Activated naive CD8-positive, alpha-beta T cell treated with anti-CD3 and anti-CD28 coated beads, Interleukin-2, amount 10 ng/mL, durations not matched to agents 7 days and 5 days (primary cell): ENCODE measurements at regions not wholly inside any gene's neighbourhood (a gene's known extent, or its start where the extent isn't known, plus 50 kb on each side); places are given as distances from the start of the nearest gene placed in this dataset.
"Not testable (repeated sequence)": the region's sequence is repeated elsewhere in the genome, so short reads cannot be mapped to it uniquely, and the experiment has no call there.

ENCODE experiments used
- ATAC-seq: fragments of 150-1000 bp; cut with Tn5 transposase; one replicate; pipeline ENCODE4 v1.10.0; 2021; ENCODE audit warnings: low read depth, moderate library complexity
- POLR2A ChIA-PET: fragments of 350-600 bp; sonication (Branson Sonifier 250); formaldehyde crosslinking; loops from one replicate; lab custom pipeline; 2021; ENCODE audit warnings: antibody characterized with exemption; lab: Charles Lee
- DNase-seq: peaks from one replicate; pipeline ENCODE4 v3.0.0; 2021
- H3K27ac Mint-ChIP-seq: one replicate; pipeline ENCODE4 v1.8.0; 2022; ENCODE audit warnings: mild to moderate bottlenecking, mixed read lengths
- H3K27me3 Mint-ChIP-seq: one replicate; pipeline ENCODE4 v1.8.0; 2022; ENCODE audit warnings: mild to moderate bottlenecking, moderate library complexity, mixed read lengths
- H3K36me3 Mint-ChIP-seq: one replicate; pipeline ENCODE4 v1.8.0; 2021; ENCODE audit warnings: mild to moderate bottlenecking, mixed read lengths
- H3K4me1 Mint-ChIP-seq: one replicate; pipeline ENCODE4 v1.8.0; 2021; ENCODE audit warnings: mixed read lengths
- H3K4me3 Mint-ChIP-seq: one replicate; pipeline ENCODE4 v1.8.0; 2022; ENCODE audit warnings: mild to moderate bottlenecking, moderate library complexity, mixed read lengths
- H3K9me3 Mint-ChIP-seq: one replicate; pipeline ENCODE4 v1.8.0; 2021; ENCODE audit warnings: mixed read lengths

GRCh38 chr15:100770661-100771584 lies 108.7 kb upstream of the ALDH1A3 start:
- ATAC-seq: no peak

GRCh38 chr15:100771746-100772145 lies 107.9 kb upstream of the ALDH1A3 start:
- Mint-ChIP-seq H3K27ac (no peak overlapping the region), H3K4me3 (no peak overlapping the region), H3K27me3 (no peaks in the 10 kb centered on the region), H3K4me1 (no peaks in the 10 kb centered on the region), H3K36me3 (no peaks in the 10 kb centered on the region), H3K9me3 (no peaks in the 10 kb centered on the region)
- ATAC-seq (no peak), DNase-seq (no peak)
- POLR2A ChIA-PET: no interaction called here

More at GRCh38 chr15:100770661-100771584, 108.7 kb upstream of the ALDH1A3 start:
- no peak overlapping the region for H3K4me3 Mint-ChIP-seq
- no peaks in the 10 kb centered on the region for H3K9me3 Mint-ChIP-seq
- POLR2A ChIA-PET: no interaction called here
- no peaks in the 10 kb centered on the region for H3K27me3 Mint-ChIP-seq
- no peaks in the 10 kb centered on the region for H3K36me3 Mint-ChIP-seq
- no peak overlapping the region for H3K27ac Mint-ChIP-seq
- no peaks in the 10 kb centered on the region for H3K4me1 Mint-ChIP-seq
- no peak for DNase-seq

- POLR2A ChIA-PET: no interaction called here
- H3K9me3 Mint-ChIP-seq: no peaks in the 10 kb centered on the region
- no peak overlapping the region for H3K27ac Mint-ChIP-seq
- no peaks in the 10 kb centered on the region for H3K4me1 Mint-ChIP-seq
- H3K36me3 Mint-ChIP-seq: no peaks in the 10 kb centered on the region
- DNase-seq (no peak), ATAC-seq (no peak)
- H3K4me3 Mint-ChIP-seq: no peak overlapping the region
- H3K27me3 Mint-ChIP-seq: no peaks in the 10 kb centered on the region
Observed at GRCh38 chr15:100772478-100772877, 107.2 kb upstream of the ALDH1A3 start.

GRCh38 chr15:100772892-100773520 lies 106.6 kb upstream of the ALDH1A3 start:
- POLR2A ChIA-PET: no interaction called here
- Mint-ChIP-seq H3K27me3 (no peaks in the 10 kb centered on the region), H3K36me3 (no peaks in the 10 kb centered on the region), H3K9me3 (no peaks in the 10 kb centered on the region), H3K27ac (no peak overlapping the region), H3K4me3 (no peak overlapping the region), H3K4me1 (no peaks in the 10 kb centered on the region)
- DNase-seq: no peak
- no peak for ATAC-seq

- ATAC-seq, H3K27me3 Mint-ChIP-seq, H3K36me3 Mint-ChIP-seq, H3K27ac Mint-ChIP-seq, DNase-seq, POLR2A ChIA-PET, H3K9me3 Mint-ChIP-seq, H3K4me1 Mint-ChIP-seq, H3K4me3 Mint-ChIP-seq: not testable (repeated sequence)
Observed at GRCh38 chr15:100774044-100774443, 105.6 kb upstream of the ALDH1A3 start.

- POLR2A ChIA-PET: no interaction called here
- no peak overlapping the region for H3K4me3 Mint-ChIP-seq
- no peak for DNase-seq
- no peaks in the 10 kb centered on the region for H3K4me1 Mint-ChIP-seq
- no peak overlapping the region for H3K27ac Mint-ChIP-seq
- H3K27me3 Mint-ChIP-seq: no peaks in the 10 kb centered on the region
- no peaks in the 10 kb centered on the region for H3K36me3 Mint-ChIP-seq
- no peak for ATAC-seq
- H3K9me3 Mint-ChIP-seq: no peaks in the 10 kb centered on the region
Observed at GRCh38 chr15:100775581-100776185, 103.9 kb upstream of the ALDH1A3 start.

GRCh38 chr15:100777821-100778220 lies 101.8 kb upstream of the ALDH1A3 start:
- H3K36me3 Mint-ChIP-seq: no peaks in the 10 kb centered on the region
- no peak overlapping the region for H3K4me3 Mint-ChIP-seq
- POLR2A ChIA-PET: no interaction called here
- ATAC-seq (no peak), DNase-seq (no peak)
- peaks cover 3% of the 10 kb centered on the region for H3K27me3 Mint-ChIP-seq
- no peak overlapping the region for H3K27ac Mint-ChIP-seq
- no peaks in the 10 kb centered on the region for H3K9me3 Mint-ChIP-seq
- no peaks in the 10 kb centered on the region for H3K4me1 Mint-ChIP-seq

GRCh38 chr15:100778831-100779288 lies 100.8 kb upstream of the ALDH1A3 start:
- Mint-ChIP-seq H3K4me1 (no peaks in the 10 kb centered on the region), H3K27me3 (peaks cover 3% of the 10 kb centered on the region), H3K4me3 (no peak overlapping the region), H3K27ac (no peak overlapping the region), H3K36me3 (no peaks in the 10 kb centered on the region), H3K9me3 (no peaks in the 10 kb centered on the region)
- no peak for DNase-seq
- no peak for ATAC-seq
- POLR2A ChIA-PET: no interaction called here

GRCh38 chr15:100779331-100780207 lies 100.1 kb upstream of the ALDH1A3 start:
- no peaks in the 10 kb centered on the region for H3K9me3 Mint-ChIP-seq
- H3K27me3 Mint-ChIP-seq: peaks cover 3% of the 10 kb centered on the region
- no peaks in the 10 kb centered on the region for H3K36me3 Mint-ChIP-seq
- H3K27ac Mint-ChIP-seq: no peak overlapping the region
- H3K4me3 Mint-ChIP-seq: no peak overlapping the region
- POLR2A ChIA-PET: no interaction called here
- H3K4me1 Mint-ChIP-seq: no peaks in the 10 kb centered on the region
- no peak for ATAC-seq
- DNase-seq: no peak

GRCh38 chr15:100780208-100780800 lies 99.3 kb upstream of the ALDH1A3 start:
- DNase-seq (no peak), ATAC-seq (no peak)
- Mint-ChIP-seq H3K4me3 (no peak overlapping the region), H3K27ac (no peak overlapping the region), H3K27me3 (peaks cover 3% of the 10 kb centered on the region), H3K36me3 (no peaks in the 10 kb centered on the region), H3K9me3 (no peaks in the 10 kb centered on the region), H3K4me1 (no peaks in the 10 kb centered on the region)
- POLR2A ChIA-PET: no interaction called here

- peaks cover 3% of the 10 kb centered on the region for H3K27me3 Mint-ChIP-seq
Observed at GRCh38 chr15:100781061-100781960, 98.3 kb upstream of the ALDH1A3 start.

GRCh38 chr15:100781961-100782530 lies 97.6 kb upstream of the ALDH1A3 start:
- H3K4me1 Mint-ChIP-seq: no peaks in the 10 kb centered on the region
- H3K27me3 Mint-ChIP-seq: peaks cover 3% of the 10 kb centered on the region
- no peaks in the 10 kb centered on the region for H3K9me3 Mint-ChIP-seq
- no peak overlapping the region for H3K27ac Mint-ChIP-seq
- DNase-seq (no peak), ATAC-seq (no peak)
- POLR2A ChIA-PET: no interaction called here
- no peak overlapping the region for H3K4me3 Mint-ChIP-seq
- H3K36me3 Mint-ChIP-seq: no peaks in the 10 kb centered on the region

More at GRCh38 chr15:100781061-100781960, 98.3 kb upstream of the ALDH1A3 start:
- no peak overlapping the region for H3K27ac Mint-ChIP-seq
- no peaks in the 10 kb centered on the region for H3K4me1 Mint-ChIP-seq
- H3K9me3 Mint-ChIP-seq: no peaks in the 10 kb centered on the region
- H3K4me3 Mint-ChIP-seq: no peak overlapping the region
- POLR2A ChIA-PET: no interaction called here
- ATAC-seq (no peak), DNase-seq (no peak)
- no peaks in the 10 kb centered on the region for H3K36me3 Mint-ChIP-seq
